HCT116 (cell line): ENCODE measurements at regions not wholly inside any gene's neighbourhood (a gene's known extent, or its start where the extent isn't known, plus 50 kb on each side); places are given as distances from the start of the nearest gene placed in this dataset.

Experiments
- ATAC-seq: fragments of 200-7000 bp; cut with Tn5 transposase; 2 replicates; pipeline ENCODE4 v1.9.1; 2020; ENCODE audit warnings: mild to moderate bottlenecking, moderate library complexity
- BruUV-seq: library from RNA; stranded (reverse); fragments of 400-500 nt; replicated peaks from 2 replicates; lab custom pipeline; 2021; lab: Mats Ljungman, UMichigan
- CTCF ChIA-PET: fragments of 300-600 bp; sonication (Branson Sonifier 250); formaldehyde crosslinking; loops from one replicate; lab custom pipeline; 2021; ENCODE audit warnings: antibody characterized with exemption; lab: Charles Lee
- POLR2A ChIA-PET: fragments of 300-600, 350-600 bp; sonication (Branson Sonifier 250); formaldehyde crosslinking; loops from one replicate; lab custom pipeline; 2021; ENCODE audit warnings: antibody characterized with exemption; lab: Charles Lee
- RAD21 ChIA-PET, 2 experiments: fragments of 300-600 bp; sonication (Branson Sonifier 250); formaldehyde crosslinking; loops; one replicate each; lab custom pipeline; 2023; ENCODE audit warnings: low total read pairs in 2 of 2; ENCODE audit not compliant: uncharacterized antibody in 2 of 2, unreplicated experiment in 2 of 2, low non-redundant PET in 1 of 2; lab: Charles Lee
- DNase-seq: peaks from one replicate; pipeline ENCODE4 v3.0.0-alpha.2; 2010; ENCODE audit warnings: low read depth, low spot score
- H2AFZ ChIP-seq: fragments of 200-600 bp; shearing (Covaris generic), sonication (generic); 2 replicates; pipeline ENCODE4 v1.6.1; 2017; ENCODE audit warnings: low read depth, mixed run types, mixed read lengths, antibody characterized with exemption, low read length; ENCODE audit not compliant: poor library complexity, severe bottlenecking
- H3K27ac ChIP-seq: 2 replicates; pipeline ENCODE4 v1.5.1; 2012; ENCODE audit warnings: low read depth, low read length
- H3K27me3 ChIP-seq: fragments of 200-600 bp; sonication (generic); 2 replicates; pipeline ENCODE4 v1.6.1; 2016; ENCODE audit warnings: mixed run types, low read length, mixed read lengths; ENCODE audit not compliant: insufficient read depth
- H3K36me3 ChIP-seq, 2 experiments: fragments of 200-500 bp in 1 of 2; fragments of 200-600 bp in 1 of 2; sonication (Bioruptor generic) in 1 of 2; sonication (generic) in 1 of 2; 2 replicates each; pipeline versions ENCODE4 v1.5.1 to v1.6.1; 2014 to 2016; ENCODE audit warnings: low read length in 2 of 2, inconsistent platforms in 1 of 2, mixed read lengths in 1 of 2, mixed run types in 1 of 2; ENCODE audit not compliant: insufficient read depth in 2 of 2, control insufficient read depth in 1 of 2
- H3K4me1 ChIP-seq, 2 experiments: fragments of 200-600 bp in 1 of 2; sonication (generic) in 1 of 2; 2 replicates each; pipeline versions ENCODE4 v1.5.1 to v1.6.1; 2012 to 2017; ENCODE audit warnings: low read length in 2 of 2, inconsistent platforms in 1 of 2, mild to moderate bottlenecking in 1 of 2, mixed read lengths in 1 of 2, mixed run types in 1 of 2, moderate library complexity in 1 of 2; ENCODE audit not compliant: insufficient read depth in 2 of 2, control insufficient read depth in 1 of 2
- H3K4me2 ChIP-seq: fragments of 200-600 bp; sonication (generic); 2 replicates; pipeline ENCODE4 v1.6.1; 2017; ENCODE audit warnings: mixed run types, low read length, mixed read lengths
- H3K4me3 ChIP-seq, 2 experiments: fragments of 200-600 bp in 1 of 2; sonication (generic) in 1 of 2; replicated peaks in 1 of 2; 2 replicates each; pipeline ENCODE4 v1.5.1; 2011 to 2016; ENCODE audit warnings: low read length in 2 of 2, control low read depth in 1 of 2, low read depth in 1 of 2, mild to moderate bottlenecking in 1 of 2, mixed read lengths in 1 of 2, mixed run types in 1 of 2
- H3K79me2 ChIP-seq: fragments of 200-600 bp; sonication (generic); 2 replicates; pipeline ENCODE4 v1.6.1; 2017; ENCODE audit warnings: mild to moderate bottlenecking, mixed run types, low read length, moderate library complexity, mixed read lengths; ENCODE audit not compliant: insufficient read depth
- H3K9ac ChIP-seq: fragments of 200-600 bp; sonication (generic); 2 replicates; pipeline ENCODE4 v1.6.1; 2016; ENCODE audit warnings: low read length, mixed read lengths
- H3K9me2 ChIP-seq: fragments of 200-600 bp; sonication (generic), shearing (Covaris generic); 2 replicates; pipeline ENCODE4 v1.6.1; 2017; ENCODE audit warnings: mixed run types, mild to moderate bottlenecking, moderate library complexity; ENCODE audit not compliant: insufficient read depth
- H3K9me3 ChIP-seq, 2 experiments: fragments of 200-500 bp in 1 of 2; fragments of 200-600 bp in 1 of 2; sonication (Bioruptor generic) in 1 of 2; sonication (generic) in 1 of 2; 2 replicates each; pipeline ENCODE4 v1.6.1; 2014 to 2017; ENCODE audit warnings: low read length in 2 of 2, mixed read lengths in 2 of 2, inconsistent platforms in 1 of 2, low read depth in 1 of 2, mild to moderate bottlenecking in 1 of 2, mixed run types in 1 of 2, moderate library complexity in 1 of 2; ENCODE audit not compliant: control insufficient read depth in 1 of 2, insufficient read depth in 1 of 2
- H4K20me1 ChIP-seq: fragments of 200-600 bp; sonication (generic), shearing (Covaris generic); 2 replicates; pipeline ENCODE4 v1.6.1; 2017; ENCODE audit warnings: mixed run types, mild to moderate bottlenecking, moderate library complexity; ENCODE audit not compliant: insufficient read depth
- CBX3 ChIP-seq: IDR thresholded peaks from 2 replicates; pipeline ENCODE4 v1.6.1; 2012; ENCODE audit warnings: low read depth
- CEBPB ChIP-seq: IDR thresholded peaks from 2 replicates; pipeline ENCODE4 v1.6.1; 2012; ENCODE audit warnings: low read depth
- ELF1 ChIP-seq: IDR thresholded peaks from 2 replicates; pipeline ENCODE4 v1.6.1; 2012; ENCODE audit warnings: low read depth, borderline replicate concordance
- EZH2 ChIP-seq: fragments of 200-600 bp; sonication (generic); IDR thresholded peaks from 2 replicates; pipeline ENCODE4 v1.6.1; 2017; ENCODE audit warnings: antibody characterized with exemption, mixed run types
- EZH2phosphoT487 ChIP-seq: fragments of 200-600 bp; IDR thresholded peaks from 2 replicates; pipeline ENCODE4 v1.6.1; 2018; ENCODE audit warnings: antibody characterized with exemption, borderline replicate concordance
- FOSL1 ChIP-seq: IDR thresholded peaks from 2 replicates; pipeline ENCODE4 v1.6.1; 2012; ENCODE audit warnings: low read depth
- JUND ChIP-seq: IDR thresholded peaks from 2 replicates; pipeline ENCODE4 v1.6.1; 2012
- POLR2A ChIP-seq: IDR thresholded peaks from 2 replicates; pipeline ENCODE4 v1.7.0; 2011; ENCODE audit warnings: borderline replicate concordance; ENCODE audit not compliant: insufficient read depth, insufficient read length; ENCODE audit errors: extremely low read depth
- POLR2AphosphoS5 ChIP-seq: IDR thresholded peaks from 2 replicates; pipeline ENCODE4 v1.6.1; 2011; ENCODE audit warnings: mild to moderate bottlenecking, low read depth, low read length, moderate library complexity
- RAD21 ChIP-seq: IDR thresholded peaks from 2 replicates; pipeline ENCODE4 v1.6.1; 2012; ENCODE audit warnings: low read depth, mild to moderate bottlenecking
- SIN3A ChIP-seq: IDR thresholded peaks from 2 replicates; pipeline ENCODE4 v1.6.1; 2012; ENCODE audit warnings: low read depth
- SP1 ChIP-seq: IDR thresholded peaks from 2 replicates; pipeline ENCODE4 v1.6.1; 2012; ENCODE audit warnings: low read depth
- SRF ChIP-seq: IDR thresholded peaks from 2 replicates; pipeline ENCODE4 v1.6.1; 2012; ENCODE audit warnings: low read depth
- TCF7L2 ChIP-seq: IDR thresholded peaks from 2 replicates; pipeline ENCODE4 v1.7.0; 2011; ENCODE audit warnings: borderline replicate concordance, inconsistent platforms; ENCODE audit not compliant: insufficient read depth, insufficient read length; ENCODE audit errors: extremely low read depth
- YY1 ChIP-seq: IDR thresholded peaks from 2 replicates; pipeline ENCODE4 v1.6.1; 2011; ENCODE audit warnings: low read length, low read depth, moderate library complexity, mild to moderate bottlenecking; ENCODE audit not compliant: insufficient replicate concordance; ENCODE audit errors: extremely low read depth
- intact Hi-C: fragments of 100-400 bp; cut with micrococcal nuclease; formaldehyde crosslinking; loops from 2 replicates; pipeline ENCODE4 v1.10.0; 2022
- TF ChIP-seq, protein P1 (sequence below), 3 experiments: fragments of 200-600 bp in 1 of 3; sonication (generic) in 1 of 3; IDR thresholded peaks in 2 of 3; conservative IDR thresholded peaks in 1 of 3; 2 replicates each; pipeline ENCODE4 v1.5.1; 2012 to 2017; ENCODE audit warnings: low read depth in 2 of 3, low read length in 2 of 3, antibody characterized with exemption in 1 of 3, borderline replicate concordance in 1 of 3, control low read depth in 1 of 3, mild to moderate bottlenecking in 1 of 3, mixed read lengths in 1 of 3, mixed run types in 1 of 3, moderate library complexity in 1 of 3; ENCODE audit not compliant: insufficient read depth in 1 of 3
- TF ChIP-seq, protein P2 (sequence below): IDR thresholded peaks from 2 replicates; pipeline ENCODE4 v1.6.1; 2012
- TF ChIP-seq, protein P3 (sequence below): IDR thresholded peaks from 2 replicates; pipeline ENCODE4 v1.6.1; 2012; ENCODE audit warnings: low read depth

DNA sequence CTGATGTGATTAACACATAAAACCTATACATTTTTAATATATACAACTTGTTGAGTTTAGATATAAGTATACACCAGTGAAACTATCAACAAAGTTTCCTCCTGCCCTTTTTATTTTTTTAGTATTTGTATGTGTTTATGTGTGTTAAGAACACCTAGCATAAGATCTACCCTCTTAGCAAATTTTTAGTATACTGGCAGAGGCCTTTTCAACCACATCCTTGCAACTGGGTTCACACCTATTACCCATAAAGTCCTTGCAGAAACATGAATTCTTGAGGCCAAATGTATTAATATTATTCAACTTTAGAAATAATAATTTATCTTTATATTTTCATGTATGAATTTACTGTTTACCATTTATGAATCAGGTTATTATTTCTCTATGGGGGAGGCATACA lies 119.7 kb upstream of the CRIM1 start:
- DNase-seq: no peak
- H3K27ac ChIP-seq: no peak overlapping the region
- no peaks in the 10 kb centered on the region for H3K27me3 ChIP-seq
- H3K4me3 ChIP-seq: no peak overlapping the region
- RAD21 ChIA-PET: no interaction called here
- no peaks in the 10 kb centered on the region for H3K4me1 ChIP-seq
- no peak for TF ChIP-seq JUND
- TF ChIP-seq EZH2: no peak
- no peak for TF ChIP-seq CBX3
- TF ChIP-seq POLR2AphosphoS5: no peak
- TF ChIP-seq TCF7L2: no peak
- TF ChIP-seq FOSL1: no peak
- no peak for TF ChIP-seq POLR2A
- TF ChIP-seq CEBPB: no peak
- TF ChIP-seq, protein P1, sequence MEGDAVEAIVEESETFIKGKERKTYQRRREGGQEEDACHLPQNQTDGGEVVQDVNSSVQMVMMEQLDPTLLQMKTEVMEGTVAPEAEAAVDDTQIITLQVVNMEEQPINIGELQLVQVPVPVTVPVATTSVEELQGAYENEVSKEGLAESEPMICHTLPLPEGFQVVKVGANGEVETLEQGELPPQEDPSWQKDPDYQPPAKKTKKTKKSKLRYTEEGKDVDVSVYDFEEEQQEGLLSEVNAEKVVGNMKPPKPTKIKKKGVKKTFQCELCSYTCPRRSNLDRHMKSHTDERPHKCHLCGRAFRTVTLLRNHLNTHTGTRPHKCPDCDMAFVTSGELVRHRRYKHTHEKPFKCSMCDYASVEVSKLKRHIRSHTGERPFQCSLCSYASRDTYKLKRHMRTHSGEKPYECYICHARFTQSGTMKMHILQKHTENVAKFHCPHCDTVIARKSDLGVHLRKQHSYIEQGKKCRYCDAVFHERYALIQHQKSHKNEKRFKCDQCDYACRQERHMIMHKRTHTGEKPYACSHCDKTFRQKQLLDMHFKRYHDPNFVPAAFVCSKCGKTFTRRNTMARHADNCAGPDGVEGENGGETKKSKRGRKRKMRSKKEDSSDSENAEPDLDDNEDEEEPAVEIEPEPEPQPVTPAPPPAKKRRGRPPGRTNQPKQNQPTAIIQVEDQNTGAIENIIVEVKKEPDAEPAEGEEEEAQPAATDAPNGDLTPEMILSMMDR (IDR thresholded peaks at IDR 0.05 in 2 of 3, conservative IDR thresholded peaks at IDR 0.05 in 1 of 3; ENCODE audit: borderline replicate concordance in 1 of 3, insufficient read depth in 1 of 3, low read depth in 2 of 3, low read length in 2 of 3): no peak
- no peak for TF ChIP-seq SIN3A
- TF ChIP-seq, protein P2, sequence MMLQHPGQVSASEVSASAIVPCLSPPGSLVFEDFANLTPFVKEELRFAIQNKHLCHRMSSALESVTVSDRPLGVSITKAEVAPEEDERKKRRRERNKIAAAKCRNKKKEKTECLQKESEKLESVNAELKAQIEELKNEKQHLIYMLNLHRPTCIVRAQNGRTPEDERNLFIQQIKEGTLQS: no peak
- no peak for TF ChIP-seq RAD21
- no peak for TF ChIP-seq SRF
- TF ChIP-seq, protein P3, sequence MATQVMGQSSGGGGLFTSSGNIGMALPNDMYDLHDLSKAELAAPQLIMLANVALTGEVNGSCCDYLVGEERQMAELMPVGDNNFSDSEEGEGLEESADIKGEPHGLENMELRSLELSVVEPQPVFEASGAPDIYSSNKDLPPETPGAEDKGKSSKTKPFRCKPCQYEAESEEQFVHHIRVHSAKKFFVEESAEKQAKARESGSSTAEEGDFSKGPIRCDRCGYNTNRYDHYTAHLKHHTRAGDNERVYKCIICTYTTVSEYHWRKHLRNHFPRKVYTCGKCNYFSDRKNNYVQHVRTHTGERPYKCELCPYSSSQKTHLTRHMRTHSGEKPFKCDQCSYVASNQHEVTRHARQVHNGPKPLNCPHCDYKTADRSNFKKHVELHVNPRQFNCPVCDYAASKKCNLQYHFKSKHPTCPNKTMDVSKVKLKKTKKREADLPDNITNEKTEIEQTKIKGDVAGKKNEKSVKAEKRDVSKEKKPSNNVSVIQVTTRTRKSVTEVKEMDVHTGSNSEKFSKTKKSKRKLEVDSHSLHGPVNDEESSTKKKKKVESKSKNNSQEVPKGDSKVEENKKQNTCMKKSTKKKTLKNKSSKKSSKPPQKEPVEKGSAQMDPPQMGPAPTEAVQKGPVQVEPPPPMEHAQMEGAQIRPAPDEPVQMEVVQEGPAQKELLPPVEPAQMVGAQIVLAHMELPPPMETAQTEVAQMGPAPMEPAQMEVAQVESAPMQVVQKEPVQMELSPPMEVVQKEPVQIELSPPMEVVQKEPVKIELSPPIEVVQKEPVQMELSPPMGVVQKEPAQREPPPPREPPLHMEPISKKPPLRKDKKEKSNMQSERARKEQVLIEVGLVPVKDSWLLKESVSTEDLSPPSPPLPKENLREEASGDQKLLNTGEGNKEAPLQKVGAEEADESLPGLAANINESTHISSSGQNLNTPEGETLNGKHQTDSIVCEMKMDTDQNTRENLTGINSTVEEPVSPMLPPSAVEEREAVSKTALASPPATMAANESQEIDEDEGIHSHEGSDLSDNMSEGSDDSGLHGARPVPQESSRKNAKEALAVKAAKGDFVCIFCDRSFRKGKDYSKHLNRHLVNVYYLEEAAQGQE: no peak
- TF ChIP-seq ELF1: no peak
- no peak for TF ChIP-seq EZH2phosphoT487
- TF ChIP-seq SP1: no peak
- no peak for TF ChIP-seq YY1
- POLR2A ChIA-PET: no interaction called here
- H3K9me2 ChIP-seq: no peaks in the 10 kb centered on the region
- no peaks in the 10 kb centered on the region for H3K79me2 ChIP-seq
- no peaks in the 10 kb centered on the region for H3K36me3 ChIP-seq
- CTCF ChIA-PET: no interaction called here
- BruUV-seq: no TSS peak
- H3K4me2 ChIP-seq: no peak overlapping the region
- intact Hi-C loops: no loop called here
- no peaks in the 10 kb centered on the region for H3K9me3 ChIP-seq
- no peak overlapping the region for H2AFZ ChIP-seq
- ATAC-seq: no peak
- no peak overlapping the region for H3K9ac ChIP-seq
- no peaks in the 10 kb centered on the region for H4K20me1 ChIP-seq
